A549 (cell line): ENCODE measurements at regions not wholly inside any gene's neighbourhood (a gene's known extent, or its start where the extent isn't known, plus 50 kb on each side); places are given as distances from the start of the nearest gene placed in this dataset.

Experiments
- ATAC-seq, 2 experiments: fragments of 200-7000 bp in 1 of 2; fragments of >200 bp in 1 of 2; cut with Nextera tagmentation in 1 of 2; cut with Tn5 transposase in 1 of 2; 3 replicates each; pipeline versions ENCODE4 v1.8.0 to v1.9.1; 2018 to 2020; ENCODE audit warnings: mild to moderate bottlenecking in 1 of 2, moderate library complexity in 1 of 2
- CTCF ChIA-PET: fragments of 300-600 bp; sonication (Branson Sonifier 250); formaldehyde crosslinking; extraction: SDS; loops from one replicate; lab custom pipeline; 2021; ENCODE audit warnings: antibody characterized with exemption, inconsistent platforms; lab: Yijun Ruan, JAX
- POLR2A ChIA-PET: fragments of 350-600 bp; formaldehyde crosslinking; extraction: SDS; loops from one replicate; lab custom pipeline; 2021; ENCODE audit warnings: antibody characterized with exemption, inconsistent platforms; lab: Yijun Ruan, JAX
- DNase-seq, 2 experiments: peaks; one replicate each; pipeline versions ENCODE4 v3.0.0 to v3.0.0-alpha.2; 2011 to 2016; ENCODE audit warnings: low read depth in 1 of 2, low spot score in 1 of 2
- FAIRE-seq: peaks from 2 replicates; lab custom pipeline; 2011; peaks lifted over from hg19 to GRCh38; lab: Jason Lieb, UNC
- H3K27ac ChIP-seq, 2 experiments: fragments of >200 bp; sonication (Bioruptor Twin); formaldehyde crosslinking; 3 replicates each; pipeline ENCODE4 v1.5.1; 2016 to 2017
- H3K4me1 ChIP-seq: fragments of >200 bp; sonication (Bioruptor Twin); formaldehyde crosslinking; 3 replicates; pipeline ENCODE4 v1.6.1; 2016
- H3K4me2 ChIP-seq: fragments of >200 bp; sonication (Bioruptor Twin); formaldehyde crosslinking; 3 replicates; pipeline ENCODE4 v1.6.1; 2016
- H3K4me3 ChIP-seq: fragments of >200 bp; sonication (Bioruptor Twin); formaldehyde crosslinking; 3 replicates; pipeline ENCODE4 v1.5.1; 2016
- H3K9me3 ChIP-seq: fragments of >200 bp; sonication (Bioruptor Twin); formaldehyde crosslinking; 3 replicates; pipeline ENCODE4 v1.6.1; 2016
- BHLHE40 ChIP-seq: IDR thresholded peaks from 2 replicates; pipeline ENCODE4 v1.6.1; 2012; ENCODE audit warnings: low read depth, low read length, inconsistent platforms
- CBX8 ChIP-seq: fragments of 200-600 bp; sonication (generic); IDR thresholded peaks from 2 replicates; pipeline ENCODE4 v1.6.1; 2016
- CEBPB ChIP-seq, 2 experiments: fragments of >200 bp in 1 of 2; sonication (Bioruptor Twin) in 1 of 2; formaldehyde crosslinking in 1 of 2; IDR thresholded peaks; 2 replicates each; pipeline ENCODE4 v1.6.1; 2012 to 2016
- CHD2 ChIP-seq: fragments of 150-350 bp; IDR thresholded peaks from 2 replicates; pipeline ENCODE4 v1.6.1; 2014; ENCODE audit warnings: low read length; ENCODE audit not compliant: partially characterized antibody
- CTCF ChIP-seq: fragments of >200 bp; sonication (Bioruptor Twin); formaldehyde crosslinking; IDR thresholded peaks from 3 replicates; pipeline ENCODE4 v1.5.1; 2016
- EP300 ChIP-seq, 2 experiments: fragments of >200 bp; sonication (Bioruptor Twin); formaldehyde crosslinking; IDR thresholded peaks; 2 replicates in 1 of 2; 3 replicates in 1 of 2; pipeline ENCODE4 v1.6.1; 2016 to 2017
- FOSL2 ChIP-seq, 2 experiments: fragments of 450-650 bp in 1 of 2; fragments of >200 bp in 1 of 2; sonication (Bioruptor Twin) in 1 of 2; formaldehyde crosslinking; IDR thresholded peaks; 2 replicates each; pipeline versions ENCODE4 v1.5.0 to v1.6.1; 2016 to 2020; ENCODE audit warnings: mild to moderate bottlenecking in 1 of 2, moderate library complexity in 1 of 2
- GATA3 ChIP-seq: IDR thresholded peaks from 2 replicates; pipeline ENCODE4 v1.6.1; 2012; ENCODE audit warnings: borderline replicate concordance
- HMGXB4 ChIP-seq: fragments of 250-450 bp; sonication (Bioruptor Pico); IDR thresholded peaks from 2 replicates; pipeline ENCODE4 v1.5.0; 2021; ENCODE audit warnings: mild to moderate bottlenecking, moderate library complexity, borderline replicate concordance
- MAFK ChIP-seq: fragments of 450-650 bp; IDR thresholded peaks from 2 replicates; pipeline ENCODE4 v1.6.1; 2014; ENCODE audit not compliant: partially characterized antibody
- MAX ChIP-seq: IDR thresholded peaks from 2 replicates; pipeline ENCODE4 v1.6.1; 2012
- MYC ChIP-seq: IDR thresholded peaks from 2 replicates; pipeline ENCODE4 v1.6.1; 2012; ENCODE audit warnings: mild to moderate bottlenecking, inconsistent platforms, low read length, improper control_type of control experiment, borderline replicate concordance
- NFE2L2 ChIP-seq: fragments of 150-350 bp; conservative IDR thresholded peaks from 2 replicates; pipeline ENCODE4 v1.6.1; 2014; ENCODE audit warnings: low read length
- NR3C1 ChIP-seq: fragments of >200 bp; sonication (Bioruptor Twin); formaldehyde crosslinking; IDR thresholded peaks from 3 replicates; pipeline ENCODE4 v1.6.1; 2017
- REST ChIP-seq: fragments of 200-600 bp; sonication (generic); IDR thresholded peaks from 2 replicates; pipeline ENCODE4 v1.6.1; 2016; ENCODE audit warnings: antibody characterized with exemption, mild to moderate bottlenecking, moderate library complexity
- RFX5 ChIP-seq: fragments of 450-650 bp; IDR thresholded peaks from 2 replicates; pipeline ENCODE4 v1.7.1; 2014; ENCODE audit warnings: antibody characterized with exemption, mild to moderate bottlenecking, moderate library complexity
- SMC3 ChIP-seq: fragments of >200 bp; sonication (Bioruptor Twin); formaldehyde crosslinking; IDR thresholded peaks from 3 replicates; pipeline ENCODE4 v1.6.1; 2018; ENCODE audit warnings: inconsistent platforms
- TFCP2L1 ChIP-seq: fragments of 250-450 bp; sonication (Bioruptor Pico); IDR thresholded peaks from 2 replicates; pipeline ENCODE4 v1.5.0; 2021; ENCODE audit warnings: mild to moderate bottlenecking
- TP53 ChIP-seq: fragments of 250-450 bp; sonication (Bioruptor Pico); IDR thresholded peaks from 2 replicates; pipeline ENCODE4 v1.5.0; 2021; ENCODE audit warnings: mild to moderate bottlenecking, moderate library complexity
- ZNF302 ChIP-seq: fragments of 250-450 bp; sonication (Bioruptor Pico); IDR thresholded peaks from 2 replicates; pipeline ENCODE4 v1.9.0; 2021; ENCODE audit warnings: inconsistent platforms, mild to moderate bottlenecking, moderate library complexity
- WGBS: methylation state at CpG from one replicate; pipeline ENCODE4 v1.1.6; 2017; ENCODE audit errors: missing lambda C conversion rate; 5-methylcytosine and 5-hydroxymethylcytosine counted together

- DNase-seq (no peak), FAIRE-seq (no peak)
- Histone ChIP-seq H3K4me3 (no peak overlapping the region), H3K9me3 (peaks cover 19% of the 10 kb centered on the region), H3K4me1 (0 out of 3 replicates have a peak, but pooled peaks cover 10% of the 10 kb centered on the region), H3K27ac (peak overlapping the region in 1 of 2 experiments; percentile 19; a peak in 1 of 6 replicates), H3K4me2 (no peak overlapping the region)
- POLR2A ChIA-PET, result no interaction called here
- TF ChIP-seq CTCF, result no peak
- no peak for TF ChIP-seq EP300 (IDR thresholded peaks at IDR 0.05)
- TF ChIP-seq GATA3, result no peak
- no peak for TF ChIP-seq RFX5
- TF ChIP-seq CEBPB (IDR thresholded peaks at IDR 0.05), result no peak
- TF ChIP-seq TP53 (CRISPR knock-in tag), result no peak
- no peak for TF ChIP-seq TFCP2L1 (CRISPR knock-in tag)
- no peak for TF ChIP-seq NR3C1
- TF ChIP-seq BHLHE40, result no peak
- TF ChIP-seq MAFK, result no peak
- TF ChIP-seq SMC3, result no peak
- TF ChIP-seq REST, result no peak
- TF ChIP-seq NFE2L2, result no peak
- no peak for TF ChIP-seq FOSL2 (IDR thresholded peaks at IDR 0.05)
- no peak for TF ChIP-seq FOSL2 (CRISPR knock-in tag; IDR thresholded peaks at IDR 0.05)
- no peak for TF ChIP-seq ZNF302 (CRISPR knock-in tag)
- TF ChIP-seq CBX8, result no peak
- TF ChIP-seq HMGXB4 (CRISPR knock-in tag), result no peak
- TF ChIP-seq MYC, result no peak
- TF ChIP-seq CHD2, result no peak
- TF ChIP-seq MAX, result no peak
- TF ChIP-seq, all 56 proteins: peak for 0
- no peak for ATAC-seq
- CTCF ChIA-PET, result no interaction called here
- 80% methylated on average over 1 of the region's 1 CpG for WGBS
Measured at GRCh38 chr6:12501990-12502389, 211.8 kb downstream of the EDN1 start.
